Lower leg skin (tissue), 3 donors: ENCODE measurements at regions not wholly inside any gene's neighbourhood (a gene's known extent, or its start where the extent isn't known, plus 50 kb on each side); places are given as distances from the start of the nearest gene placed in this dataset.

Source experiments
- CTCF ChIP-seq, 3 donors: fragments of 450-650 bp; IDR thresholded peaks; one replicate each; pipeline ENCODE4 v1.5.1; 2016; ENCODE audit warnings: antibody characterized with exemption in 3 of 3, mild to moderate bottlenecking in 3 of 3, moderate library complexity in 2 of 3
- POLR2A ChIP-seq, 2 donors: fragments of 450-650 bp; IDR thresholded peaks; one replicate each; pipeline ENCODE4 v1.6.1; 2016 to 2017; ENCODE audit warnings: antibody characterized with exemption in 2 of 2, mild to moderate bottlenecking in 1 of 2, moderate library complexity in 1 of 2

GRCh38 chr6:155770856-155771255 is 315.2 kb upstream of the NOX3 start:
- TF ChIP-seq CTCF (IDR thresholded peaks at IDR 0.05) (no peak), POLR2A (IDR thresholded peaks at IDR 0.05) (no peak)
